ENCODE measurements at regions not wholly inside any gene's neighbourhood (a gene's known extent, or its start where the extent isn't known, plus 50 kb on each side); places are given as distances from the start of the nearest gene placed in this dataset.
"Not testable (repeated sequence)": the region's sequence is repeated elsewhere in the genome, so short reads cannot be mapped to it uniquely, and the experiment has no call there.

DNA sequence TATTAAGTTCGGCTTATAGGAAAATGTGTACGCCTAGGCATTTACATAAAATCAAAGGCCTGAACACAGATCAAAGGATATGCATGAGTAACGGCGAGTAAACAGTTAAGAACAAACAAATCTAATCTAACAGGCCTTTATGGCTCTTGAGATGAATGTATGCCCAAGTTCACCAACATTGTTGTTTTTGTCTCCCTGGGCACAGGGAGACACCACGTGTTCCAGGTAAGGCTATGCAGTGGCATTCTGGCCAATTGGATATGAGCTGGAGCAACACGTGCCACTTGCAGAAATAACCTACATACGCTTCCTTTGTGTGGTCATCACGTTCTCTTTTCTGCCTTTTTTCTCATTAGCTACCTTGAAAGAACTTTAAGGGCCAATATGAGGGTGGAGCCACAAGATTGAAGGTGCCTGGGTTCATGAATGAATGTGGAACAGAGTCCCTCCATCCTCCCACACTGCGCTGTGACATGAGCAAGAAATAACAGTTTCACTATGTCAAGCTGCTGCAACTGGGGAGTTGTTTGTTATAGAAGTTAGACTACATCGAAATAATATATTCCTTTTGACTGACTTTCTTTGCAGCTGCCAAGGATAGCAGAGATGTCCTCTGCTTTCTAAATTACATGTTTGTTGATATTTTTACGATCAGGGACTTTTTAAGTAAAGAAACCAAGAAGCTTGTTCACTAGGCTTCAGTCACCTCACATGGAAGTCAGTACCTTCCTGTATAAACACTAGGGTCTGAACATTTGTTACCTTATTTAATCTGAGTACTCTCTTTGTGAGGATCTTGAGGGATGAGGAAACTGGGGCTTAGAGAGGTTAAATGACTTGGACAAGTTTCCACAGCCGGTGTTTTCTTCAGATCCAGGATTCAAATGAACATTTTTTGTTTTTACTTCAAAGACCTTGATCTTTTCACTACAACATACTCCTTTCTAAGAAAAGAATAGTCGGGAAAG is 427.5 kb upstream of the TBL1XR1 start:
- intact Hi-C loops (cut with DNase I): no loop called here
- 71 to 75% (median 72%) methylated on average over 13 of the region's 13 CpGs for WGBS, 3 donors

GRCh38 chr3:177626045-177626444 is 428.8 kb upstream of the TBL1XR1 start:
- Histone ChIP-seq H3K4me1 (ENCODE audit: insufficient read depth) (peaks cover 1% of the 10 kb centered on the region), H3K9me3 (no peaks in the 10 kb centered on the region), H3K36me3 (no peaks in the 10 kb centered on the region), H3K27me3 (no peaks in the 10 kb centered on the region), H3K4me3 (no peak overlapping the region), H3K27ac (no peak overlapping the region)
- TF ChIP-seq, protein P1, sequence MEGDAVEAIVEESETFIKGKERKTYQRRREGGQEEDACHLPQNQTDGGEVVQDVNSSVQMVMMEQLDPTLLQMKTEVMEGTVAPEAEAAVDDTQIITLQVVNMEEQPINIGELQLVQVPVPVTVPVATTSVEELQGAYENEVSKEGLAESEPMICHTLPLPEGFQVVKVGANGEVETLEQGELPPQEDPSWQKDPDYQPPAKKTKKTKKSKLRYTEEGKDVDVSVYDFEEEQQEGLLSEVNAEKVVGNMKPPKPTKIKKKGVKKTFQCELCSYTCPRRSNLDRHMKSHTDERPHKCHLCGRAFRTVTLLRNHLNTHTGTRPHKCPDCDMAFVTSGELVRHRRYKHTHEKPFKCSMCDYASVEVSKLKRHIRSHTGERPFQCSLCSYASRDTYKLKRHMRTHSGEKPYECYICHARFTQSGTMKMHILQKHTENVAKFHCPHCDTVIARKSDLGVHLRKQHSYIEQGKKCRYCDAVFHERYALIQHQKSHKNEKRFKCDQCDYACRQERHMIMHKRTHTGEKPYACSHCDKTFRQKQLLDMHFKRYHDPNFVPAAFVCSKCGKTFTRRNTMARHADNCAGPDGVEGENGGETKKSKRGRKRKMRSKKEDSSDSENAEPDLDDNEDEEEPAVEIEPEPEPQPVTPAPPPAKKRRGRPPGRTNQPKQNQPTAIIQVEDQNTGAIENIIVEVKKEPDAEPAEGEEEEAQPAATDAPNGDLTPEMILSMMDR (IDR thresholded peaks at IDR 0.05): no peak
- TF ChIP-seq POLR2A (IDR thresholded peaks at IDR 0.05) (no peak), EP300 (IDR thresholded peaks at IDR 0.05) (no peak)
- intact Hi-C loops (cut with DNase I): no loop called here
- 37 to 53% (median 47%) methylated on average over 2 of the region's 2 CpGs for WGBS, 3 donors
- DNase-seq: no peak

More for the DNA sequence above, 427.5 kb upstream of the TBL1XR1 start:
- H3K4me3 ChIP-seq: no peak overlapping the region
- H3K4me1 ChIP-seq (ENCODE audit: insufficient read depth): peaks cover 4% of the 10 kb centered on the region
- no peak for DNase-seq
- no peaks in the 10 kb centered on the region for H3K27me3 ChIP-seq
- no peaks in the 10 kb centered on the region for H3K9me3 ChIP-seq
- no peak overlapping the region for H3K27ac ChIP-seq
- no peaks in the 10 kb centered on the region for H3K36me3 ChIP-seq
- TF ChIP-seq EP300 (IDR thresholded peaks at IDR 0.05): no peak
- TF ChIP-seq POLR2A (IDR thresholded peaks at IDR 0.05): no peak
- TF ChIP-seq, protein P1 (IDR thresholded peaks at IDR 0.05): no peak

- H3K4me1 ChIP-seq (ENCODE audit: insufficient read depth); H3K9me3 ChIP-seq; H3K36me3 ChIP-seq; DNase-seq; H3K4me3 ChIP-seq; intact Hi-C loops (cut with DNase I); H3K27me3 ChIP-seq; H3K27ac ChIP-seq: not testable (repeated sequence)
Measured at GRCh38 chr3:177628095-177628719, 430.9 kb upstream of the TBL1XR1 start.

DNA sequence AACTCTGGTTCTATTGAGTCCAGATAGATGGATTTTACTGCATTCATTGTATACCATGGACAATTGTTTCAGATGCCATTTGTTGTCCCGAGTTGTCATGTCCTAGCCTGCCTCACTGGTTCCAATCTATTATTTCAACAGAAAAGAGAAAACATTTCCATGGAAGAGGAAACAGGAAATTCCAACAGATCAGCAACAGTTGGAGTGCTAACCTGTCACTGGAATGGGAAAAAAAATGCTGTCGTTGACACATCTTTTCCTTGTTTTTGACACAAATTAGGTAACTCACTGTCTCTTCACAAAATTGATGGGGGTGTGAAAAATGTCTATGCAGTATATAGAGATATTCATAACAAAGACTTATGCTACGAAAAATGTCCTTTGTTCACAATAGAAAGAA is 432.0 kb upstream of the TBL1XR1 start:
- Histone ChIP-seq H3K27ac (no peak overlapping the region), H3K36me3 (no peaks in the 10 kb centered on the region), H3K4me3 (no peak overlapping the region), H3K9me3 (no peaks in the 10 kb centered on the region), H3K27me3 (no peaks in the 10 kb centered on the region), H3K4me1 (ENCODE audit: insufficient read depth) (peaks cover 1% of the 10 kb centered on the region)
- 53 to 71% (median 64%) methylated on average over 3 of the region's 3 CpGs for WGBS, 3 donors
- DNase-seq: no peak
- intact Hi-C loops (cut with DNase I): no loop called here
- TF ChIP-seq EP300 (IDR thresholded peaks at IDR 0.05) (no peak), POLR2A (IDR thresholded peaks at IDR 0.05) (no peak)
- TF ChIP-seq, protein P1 (IDR thresholded peaks at IDR 0.05): no peak

Data from ovary (tissue), 7 donors.